GM23338 (cell line): ENCODE measurements at regions not wholly inside any gene's neighbourhood (a gene's known extent, or its start where the extent isn't known, plus 50 kb on each side); places are given as distances from the start of the nearest gene placed in this dataset.

Experiments used
- ATAC-seq: fragments of 200-7000 bp; cut with Tn5 transposase; 3 replicates; pipeline ENCODE4 v1.9.1; 2020
- DNase-seq: peaks from one replicate; pipeline ENCODE4 v3.0.0-alpha.2; 2015; ENCODE audit warnings: low spot score
- H2AFZ ChIP-seq: fragments of 200-600 bp; sonication (generic); 2 replicates; pipeline ENCODE4 v1.8.0; 2016; ENCODE audit warnings: antibody characterized with exemption, mild to moderate bottlenecking, moderate library complexity
- H3F3A ChIP-seq: fragments of 200-600 bp; sonication (generic); replicated peaks from 2 replicates; pipeline ENCODE4 v1.8.0; 2017; ENCODE audit warnings: antibody characterized with exemption, mixed run types, low read depth
- H3K27ac ChIP-seq: fragments of 200-600 bp; sonication (generic); 2 replicates; pipeline ENCODE4 v1.6.1; 2016; ENCODE audit warnings: low read depth
- H3K27me3 ChIP-seq: fragments of 200-600 bp; sonication (generic); 2 replicates; pipeline ENCODE4 v1.8.0; 2016; ENCODE audit warnings: mild to moderate bottlenecking, mixed run types, moderate library complexity; ENCODE audit not compliant: insufficient read depth
- H3K36me3 ChIP-seq: fragments of 200-600 bp; sonication (generic); 2 replicates; pipeline ENCODE4 v1.8.0; 2016; ENCODE audit warnings: mild to moderate bottlenecking; ENCODE audit not compliant: insufficient read depth
- H3K4me1 ChIP-seq: fragments of 200-600 bp; sonication (generic); 2 replicates; pipeline ENCODE4 v1.8.0; 2016; ENCODE audit warnings: mild to moderate bottlenecking, moderate library complexity; ENCODE audit not compliant: insufficient read depth
- H3K4me2 ChIP-seq: fragments of 200-600 bp; sonication (generic); 2 replicates; pipeline ENCODE4 v1.7.1; 2017; ENCODE audit warnings: mixed run types
- H3K4me3 ChIP-seq: fragments of 200-600 bp; sonication (generic); 2 replicates; pipeline ENCODE4 v1.6.1; 2016; ENCODE audit warnings: mixed run types
- H3K79me2 ChIP-seq: fragments of 200-600 bp; sonication (generic); replicated peaks from 2 replicates; pipeline ENCODE4 v1.8.0; 2017; ENCODE audit warnings: mild to moderate bottlenecking; ENCODE audit not compliant: insufficient read depth
- H3K9me2 ChIP-seq: fragments of 200-600 bp; sonication (generic); 2 replicates; pipeline ENCODE4 v1.8.0; 2017; ENCODE audit not compliant: insufficient read depth
- H4K20me1 ChIP-seq: fragments of 200-600 bp; sonication (generic); replicated peaks from 2 replicates; pipeline ENCODE4 v1.8.0; 2017; ENCODE audit warnings: mild to moderate bottlenecking; ENCODE audit not compliant: insufficient read depth
- H3K27ac Mint-ChIP-seq: 2 replicates; pipeline ENCODE4 v1.8.0; 2020; ENCODE audit warnings: inconsistent platforms, mild to moderate bottlenecking, moderate library complexity, mixed read lengths
- H3K27me3 Mint-ChIP-seq: 3 replicates; pipeline ENCODE4 v1.8.0; 2022; ENCODE audit warnings: low read depth, mild to moderate bottlenecking, moderate library complexity, mixed read lengths, inconsistent platforms; ENCODE audit not compliant: insufficient read depth, poor library complexity
- H3K36me3 Mint-ChIP-seq: 3 replicates; pipeline ENCODE4 v1.8.0; 2021; ENCODE audit warnings: low read depth, mild to moderate bottlenecking, inconsistent platforms, moderate library complexity, mixed read lengths
- H3K4me1 Mint-ChIP-seq: 3 replicates; pipeline ENCODE4 v1.8.0; 2020; ENCODE audit warnings: mild to moderate bottlenecking, inconsistent platforms, mixed read lengths
- H3K4me3 Mint-ChIP-seq: 3 replicates; pipeline ENCODE4 v1.8.0; 2021; ENCODE audit warnings: moderate library complexity, mild to moderate bottlenecking, inconsistent platforms, mixed read lengths
- H3K9me3 Mint-ChIP-seq: 3 replicates; pipeline ENCODE4 v1.8.0; 2020; ENCODE audit warnings: moderate library complexity, mild to moderate bottlenecking, inconsistent platforms, mixed read lengths
- CREB1 ChIP-seq: fragments of 250-450 bp; sonication (Bioruptor Pico); IDR thresholded peaks from 2 replicates; pipeline ENCODE4 v1.5.0; 2020; ENCODE audit warnings: low read depth, mild to moderate bottlenecking, moderate library complexity
- JUNB ChIP-seq: IDR thresholded peaks from one replicate; pipeline ENCODE4 v1.6.1; 2016; ENCODE audit warnings: antibody characterized with exemption; ENCODE audit not compliant: unreplicated experiment
- NANOG ChIP-seq: IDR thresholded peaks from 2 replicates; pipeline ENCODE4 v1.6.1; 2016; ENCODE audit warnings: antibody characterized with exemption, borderline replicate concordance
- POLR2AphosphoS5 ChIP-seq: IDR thresholded peaks from 2 replicates; pipeline ENCODE4 v1.6.1; 2016; ENCODE audit warnings: antibody characterized with exemption, low read depth
- REST ChIP-seq: IDR thresholded peaks from one replicate; pipeline ENCODE4 v1.6.1; 2018; ENCODE audit warnings: antibody characterized with exemption; ENCODE audit not compliant: unreplicated experiment
- ZNF114 ChIP-seq: fragments of 250-450 bp; sonication (Bioruptor Pico); IDR thresholded peaks from 2 replicates; pipeline ENCODE4 v1.5.0; 2020; ENCODE audit warnings: mild to moderate bottlenecking, moderate library complexity
- ZNF331 ChIP-seq: fragments of 250-450 bp; sonication (Bioruptor Pico); IDR thresholded peaks from 2 replicates; pipeline ENCODE4 v1.5.0; 2020; ENCODE audit warnings: low read depth, mild to moderate bottlenecking, moderate library complexity
- TF ChIP-seq, protein P1 (sequence below): IDR thresholded peaks from 2 replicates; pipeline ENCODE4 v1.6.1; 2016; ENCODE audit warnings: antibody characterized with exemption
- TF ChIP-seq, protein P2 (sequence below), 2 experiments: fragments of 200-600 bp in 1 of 2; sonication (generic) in 1 of 2; conservative IDR thresholded peaks; 2 replicates each; pipeline versions ENCODE4 v1.5.1 to v1.6.1; 2016 to 2017; ENCODE audit warnings: antibody characterized with exemption in 2 of 2, low read depth in 2 of 2, mild to moderate bottlenecking in 2 of 2, moderate library complexity in 1 of 2

- H3K4me2 ChIP-seq = no peak overlapping the region
- H3K4me1 ChIP-seq = no peaks in the 10 kb centered on the region
- peaks cover 2% of the 10 kb centered on the region; the same call in 2 of the 3 replicates for H3K4me1 Mint-ChIP-seq
- H3K27ac Mint-ChIP-seq = no peak overlapping the region
- H3K27me3 Mint-ChIP-seq = no peaks in the 10 kb centered on the region
- H3K4me3 ChIP-seq = no peak overlapping the region
- DNase-seq (no peak), ATAC-seq (no peak)
- no peaks in the 10 kb centered on the region for H3K36me3 ChIP-seq
- no peak overlapping the region for H3K27ac ChIP-seq
- H3K4me3 Mint-ChIP-seq = no peak overlapping the region
- H3K9me3 Mint-ChIP-seq = no peaks in the 10 kb centered on the region
- TF ChIP-seq POLR2AphosphoS5 = no peak
- TF ChIP-seq, protein P1, sequence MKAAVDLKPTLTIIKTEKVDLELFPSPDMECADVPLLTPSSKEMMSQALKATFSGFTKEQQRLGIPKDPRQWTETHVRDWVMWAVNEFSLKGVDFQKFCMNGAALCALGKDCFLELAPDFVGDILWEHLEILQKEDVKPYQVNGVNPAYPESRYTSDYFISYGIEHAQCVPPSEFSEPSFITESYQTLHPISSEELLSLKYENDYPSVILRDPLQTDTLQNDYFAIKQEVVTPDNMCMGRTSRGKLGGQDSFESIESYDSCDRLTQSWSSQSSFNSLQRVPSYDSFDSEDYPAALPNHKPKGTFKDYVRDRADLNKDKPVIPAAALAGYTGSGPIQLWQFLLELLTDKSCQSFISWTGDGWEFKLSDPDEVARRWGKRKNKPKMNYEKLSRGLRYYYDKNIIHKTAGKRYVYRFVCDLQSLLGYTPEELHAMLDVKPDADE = no peak
- peak; percentile 47 for TF ChIP-seq REST
- no peaks in the 10 kb centered on the region for H3K9me2 ChIP-seq
- H2AFZ ChIP-seq = peak overlapping the region; percentile 68; the same call in 1 of the 2 replicates
- H4K20me1 ChIP-seq = no peaks in the 10 kb centered on the region
- peaks cover 2% of the 10 kb centered on the region; the same call in 1 of the 3 replicates for H3K36me3 Mint-ChIP-seq
- H3F3A ChIP-seq = no peaks in the 10 kb centered on the region
- no peaks in the 10 kb centered on the region for H3K79me2 ChIP-seq
- H3K27me3 ChIP-seq = no peaks in the 10 kb centered on the region
Observed at GRCh38 chr7:52486267-52486666, 549.2 kb upstream of the POM121L12 start.

- DNase-seq (no peak), ATAC-seq (no peak)
- no peaks in the 10 kb centered on the region for H3K9me2 ChIP-seq
- H3K36me3 ChIP-seq = no peaks in the 10 kb centered on the region
- H3K27me3 ChIP-seq = no peaks in the 10 kb centered on the region
- no peak overlapping the region for H3K4me2 ChIP-seq
- H3K4me3 ChIP-seq = no peak overlapping the region
- H3K4me1 ChIP-seq = peaks cover 27% of the 10 kb centered on the region
- Mint-ChIP-seq H3K36me3 (peaks cover 2% of the 10 kb centered on the region; the same call in 1 of the 3 replicates), H3K9me3 (no peaks in the 10 kb centered on the region), H3K4me1 (peaks cover 20% of the 10 kb centered on the region), H3K27me3 (no peaks in the 10 kb centered on the region), H3K4me3 (no peak overlapping the region), H3K27ac (no peak overlapping the region)
- H2AFZ ChIP-seq = no peak overlapping the region
- H3F3A ChIP-seq = no peaks in the 10 kb centered on the region
- H3K79me2 ChIP-seq = no peaks in the 10 kb centered on the region
- no peaks in the 10 kb centered on the region for H4K20me1 ChIP-seq
- no peak overlapping the region for H3K27ac ChIP-seq
- TF ChIP-seq REST = no peak
- TF ChIP-seq ZNF331 (CRISPR knock-in tag) = no peak
- no peak for TF ChIP-seq NANOG
- no peak for TF ChIP-seq CREB1 (CRISPR knock-in tag)
- no peak for TF ChIP-seq JUNB
- no peak for TF ChIP-seq ZNF114 (CRISPR knock-in tag)
- TF ChIP-seq, protein P2, sequence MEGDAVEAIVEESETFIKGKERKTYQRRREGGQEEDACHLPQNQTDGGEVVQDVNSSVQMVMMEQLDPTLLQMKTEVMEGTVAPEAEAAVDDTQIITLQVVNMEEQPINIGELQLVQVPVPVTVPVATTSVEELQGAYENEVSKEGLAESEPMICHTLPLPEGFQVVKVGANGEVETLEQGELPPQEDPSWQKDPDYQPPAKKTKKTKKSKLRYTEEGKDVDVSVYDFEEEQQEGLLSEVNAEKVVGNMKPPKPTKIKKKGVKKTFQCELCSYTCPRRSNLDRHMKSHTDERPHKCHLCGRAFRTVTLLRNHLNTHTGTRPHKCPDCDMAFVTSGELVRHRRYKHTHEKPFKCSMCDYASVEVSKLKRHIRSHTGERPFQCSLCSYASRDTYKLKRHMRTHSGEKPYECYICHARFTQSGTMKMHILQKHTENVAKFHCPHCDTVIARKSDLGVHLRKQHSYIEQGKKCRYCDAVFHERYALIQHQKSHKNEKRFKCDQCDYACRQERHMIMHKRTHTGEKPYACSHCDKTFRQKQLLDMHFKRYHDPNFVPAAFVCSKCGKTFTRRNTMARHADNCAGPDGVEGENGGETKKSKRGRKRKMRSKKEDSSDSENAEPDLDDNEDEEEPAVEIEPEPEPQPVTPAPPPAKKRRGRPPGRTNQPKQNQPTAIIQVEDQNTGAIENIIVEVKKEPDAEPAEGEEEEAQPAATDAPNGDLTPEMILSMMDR (conservative IDR thresholded peaks at IDR 0.05; ENCODE audit: low read depth in 2 of 2) = no peak
Observed at GRCh38 chr7:52482076-52482475, 553.4 kb upstream of the POM121L12 start.
